Endothelial cell of umbilical vein (primary cell): ENCODE measurements at regions not wholly inside any gene's neighbourhood (a gene's known extent, or its start where the extent isn't known, plus 50 kb on each side); places are given as distances from the start of the nearest gene placed in this dataset.

Experiments
- BruUV-seq: library from RNA; stranded (reverse); fragments of 400-500 nt; replicated peaks from 2 replicates; lab custom pipeline; 2021; lab: Mats Ljungman, UMichigan
- CTCF ChIA-PET: fragments of 300-600, 350-600 bp; sonication (Branson Sonifier 250); formaldehyde crosslinking; loops from one replicate; lab custom pipeline; 2021; ENCODE audit warnings: antibody characterized with exemption, inconsistent platforms; lab: Charles Lee
- POLR2A ChIA-PET: fragments of 300-600, 350-600 bp; sonication (Branson Sonifier 250); formaldehyde crosslinking; loops from one replicate; lab custom pipeline; 2021; ENCODE audit warnings: antibody characterized with exemption, inconsistent platforms; lab: Charles Lee
- DNase-seq: peaks from one replicate; pipeline ENCODE4 v3.0.0-alpha.2; 2011; ENCODE audit warnings: low read depth, low spot score
- FAIRE-seq: peaks from 2 replicates; lab custom pipeline; 2011; peaks lifted over from hg19 to GRCh38; lab: Jason Lieb, UNC
- H2AFZ ChIP-seq: 2 replicates; pipeline ENCODE4 v1.6.0; 2012; ENCODE audit warnings: low read depth, low read length, control low read depth, inconsistent platforms
- H3K27ac ChIP-seq: 2 replicates; pipeline ENCODE4 v1.5.1; 2011; ENCODE audit warnings: low read depth, mild to moderate bottlenecking, control low read depth, low read length, moderate library complexity; ENCODE audit not compliant: insufficient read depth
- H3K27me3 ChIP-seq, 2 experiments: 2 replicates each; pipeline versions ENCODE4 v1.6.0 to v1.6.1; 2011; ENCODE audit warnings: low read length in 2 of 2, mixed read lengths in 1 of 2; ENCODE audit not compliant: control insufficient read depth in 2 of 2, insufficient read depth in 2 of 2
- H3K36me3 ChIP-seq, 2 experiments: 2 replicates in 1 of 2; 3 replicates in 1 of 2; pipeline ENCODE4 v1.5.1; 2011; ENCODE audit warnings: low read length in 2 of 2, mild to moderate bottlenecking in 1 of 2, moderate library complexity in 1 of 2; ENCODE audit not compliant: control insufficient read depth in 2 of 2, insufficient read depth in 2 of 2; ENCODE audit errors: extremely low read depth in 1 of 2
- H3K4me1 ChIP-seq: 3 replicates; pipeline ENCODE4 v1.5.1; 2011; ENCODE audit warnings: mild to moderate bottlenecking, low read length; ENCODE audit not compliant: control insufficient read depth, insufficient read depth; ENCODE audit errors: extremely low read depth
- H3K4me2 ChIP-seq: 2 replicates; pipeline ENCODE4 v1.6.1; 2011; ENCODE audit warnings: low read length, control low read depth, mixed read lengths; ENCODE audit not compliant: insufficient read depth
- H3K4me3 ChIP-seq, 3 experiments: fragments of 200-600 bp in 1 of 3; sonication (generic), shearing (Covaris generic) in 1 of 3; replicated peaks in 1 of 3; 2 replicates each; pipeline ENCODE4 v1.5.1; 2011 to 2016; ENCODE audit warnings: control low read depth in 3 of 3, low read length in 3 of 3, mild to moderate bottlenecking in 2 of 3, inconsistent platforms in 1 of 3, low read depth in 1 of 3, moderate library complexity in 1 of 3; ENCODE audit not compliant: insufficient read depth in 1 of 3
- H3K79me2 ChIP-seq: 2 replicates; pipeline ENCODE4 v1.6.0; 2012; ENCODE audit warnings: low read length, inconsistent platforms; ENCODE audit not compliant: control insufficient read depth, insufficient read depth
- H3K9ac ChIP-seq: replicated peaks from 2 replicates; pipeline ENCODE3; 2011; ENCODE audit warnings: low read length, control low read depth; ENCODE audit not compliant: insufficient read depth; ENCODE audit errors: extremely low read depth
- H3K9me1 ChIP-seq: replicated peaks from 3 replicates; pipeline ENCODE4 v1.6.0; 2011; ENCODE audit warnings: mild to moderate bottlenecking, low read length; ENCODE audit not compliant: control insufficient read depth, insufficient read depth; ENCODE audit errors: extremely low read depth
- H3K9me3 ChIP-seq: replicated peaks from 2 replicates; pipeline ENCODE4 v1.5.1; 2012; ENCODE audit warnings: low read length, inconsistent platforms; ENCODE audit not compliant: control insufficient read depth, insufficient read depth
- H4K20me1 ChIP-seq: replicated peaks from 2 replicates; pipeline ENCODE3; 2011; ENCODE audit warnings: mild to moderate bottlenecking, low read length; ENCODE audit not compliant: control insufficient read depth, insufficient read depth; ENCODE audit errors: extremely low read depth
- EZH2 ChIP-seq: IDR thresholded peaks from 2 replicates; pipeline ENCODE4 v1.6.1; 2012; ENCODE audit warnings: borderline replicate concordance, low read depth, mild to moderate bottlenecking, moderate library complexity, low read length, inconsistent platforms; ENCODE audit not compliant: severe bottlenecking
- FOS ChIP-seq: IDR thresholded peaks from 2 replicates; pipeline ENCODE4 v1.6.1; 2011; ENCODE audit warnings: mild to moderate bottlenecking, low read length, moderate library complexity, borderline replicate concordance; ENCODE audit not compliant: insufficient read depth
- GATA2 ChIP-seq: IDR thresholded peaks from 2 replicates; pipeline ENCODE4 v1.7.0; 2011; ENCODE audit warnings: low read depth, mild to moderate bottlenecking, moderate library complexity, mixed read lengths, low read length; ENCODE audit not compliant: insufficient read length, insufficient read depth
- JUN ChIP-seq: IDR thresholded peaks from 2 replicates; pipeline ENCODE4 v1.6.1; 2011; ENCODE audit warnings: borderline replicate concordance, low read depth; ENCODE audit not compliant: insufficient read length, insufficient read depth
- MYC ChIP-seq: IDR thresholded peaks from one replicate; pipeline ENCODE4 v1.6.1; 2011; ENCODE audit warnings: mild to moderate bottlenecking, low read depth, low read length
- POLR2A ChIP-seq: IDR thresholded peaks from 2 replicates; pipeline ENCODE4 v1.6.1; 2012; ENCODE audit warnings: low read depth, mild to moderate bottlenecking, control low read depth, low read length
- POLR2AphosphoS5 ChIP-seq: IDR thresholded peaks from 2 replicates; pipeline ENCODE4 v1.6.1; 2012; ENCODE audit warnings: low read depth, mild to moderate bottlenecking, control low read depth, low read length, moderate library complexity; ENCODE audit not compliant: insufficient read depth
- dilution Hi-C: fragments of 300-500 bp; cut with MboI; formaldehyde crosslinking; loops from one replicate; pipeline ENCODE4 v1.15.0; 2019; ENCODE audit warnings: low sequenced_read_pairs; ENCODE audit not compliant: extremely low pct_ligation_motif_present
- intact Hi-C: fragments of 100-400 bp; cut with micrococcal nuclease; formaldehyde crosslinking; loops from one replicate; pipeline ENCODE4 v1.10.0; 2022
- TF ChIP-seq, protein P1 (sequence below): IDR thresholded peaks from 2 replicates; pipeline ENCODE4 v1.6.1; 2011; ENCODE audit not compliant: insufficient read depth, insufficient read length
- TF ChIP-seq, protein P2 (sequence below), 2 donors: IDR thresholded peaks; 1 replicate in 1 of 2; 2 replicates in 1 of 2; pipeline ENCODE4 v1.5.1; 2011; ENCODE audit warnings: low read length in 2 of 2, mild to moderate bottlenecking in 2 of 2, moderate library complexity in 2 of 2, control low read depth in 1 of 2, inconsistent platforms in 1 of 2, low read depth in 1 of 2; ENCODE audit not compliant: insufficient read depth in 1 of 2; ENCODE audit errors: extremely low read depth in 1 of 2

GRCh38 chr10:90111671-90112070 is 410.3 kb downstream of the KIF20B start:
- H4K20me1 ChIP-seq, result no peaks in the 10 kb centered on the region
- H3K4me2 ChIP-seq, result no peak overlapping the region
- H3K4me1 ChIP-seq, result no peaks in the 10 kb centered on the region
- dilution Hi-C loops, result no loop called here
- no peaks in the 10 kb centered on the region for H3K27me3 ChIP-seq
- H3K79me2 ChIP-seq, result no peaks in the 10 kb centered on the region
- intact Hi-C loops, result no loop called here
- ChIA-PET CTCF (no interaction called here), POLR2A (no interaction called here)
- FAIRE-seq, result no peak
- no peaks in the 10 kb centered on the region for H3K9me1 ChIP-seq
- H3K9ac ChIP-seq, result no peak overlapping the region
- no peaks in the 10 kb centered on the region for H3K9me3 ChIP-seq
- H2AFZ ChIP-seq, result no peak overlapping the region
- H3K36me3 ChIP-seq, result no peaks in the 10 kb centered on the region
- no peak overlapping the region for H3K27ac ChIP-seq
- no TSS peak for BruUV-seq
- no peak for TF ChIP-seq GATA2
- no peak for TF ChIP-seq JUN
- TF ChIP-seq MYC, result no peak
- TF ChIP-seq, protein P1, sequence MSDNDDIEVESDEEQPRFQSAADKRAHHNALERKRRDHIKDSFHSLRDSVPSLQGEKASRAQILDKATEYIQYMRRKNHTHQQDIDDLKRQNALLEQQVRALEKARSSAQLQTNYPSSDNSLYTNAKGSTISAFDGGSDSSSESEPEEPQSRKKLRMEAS, result no peak
- TF ChIP-seq EZH2, result no peak
- TF ChIP-seq POLR2AphosphoS5, result no peak
- TF ChIP-seq, protein P2, sequence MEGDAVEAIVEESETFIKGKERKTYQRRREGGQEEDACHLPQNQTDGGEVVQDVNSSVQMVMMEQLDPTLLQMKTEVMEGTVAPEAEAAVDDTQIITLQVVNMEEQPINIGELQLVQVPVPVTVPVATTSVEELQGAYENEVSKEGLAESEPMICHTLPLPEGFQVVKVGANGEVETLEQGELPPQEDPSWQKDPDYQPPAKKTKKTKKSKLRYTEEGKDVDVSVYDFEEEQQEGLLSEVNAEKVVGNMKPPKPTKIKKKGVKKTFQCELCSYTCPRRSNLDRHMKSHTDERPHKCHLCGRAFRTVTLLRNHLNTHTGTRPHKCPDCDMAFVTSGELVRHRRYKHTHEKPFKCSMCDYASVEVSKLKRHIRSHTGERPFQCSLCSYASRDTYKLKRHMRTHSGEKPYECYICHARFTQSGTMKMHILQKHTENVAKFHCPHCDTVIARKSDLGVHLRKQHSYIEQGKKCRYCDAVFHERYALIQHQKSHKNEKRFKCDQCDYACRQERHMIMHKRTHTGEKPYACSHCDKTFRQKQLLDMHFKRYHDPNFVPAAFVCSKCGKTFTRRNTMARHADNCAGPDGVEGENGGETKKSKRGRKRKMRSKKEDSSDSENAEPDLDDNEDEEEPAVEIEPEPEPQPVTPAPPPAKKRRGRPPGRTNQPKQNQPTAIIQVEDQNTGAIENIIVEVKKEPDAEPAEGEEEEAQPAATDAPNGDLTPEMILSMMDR (IDR thresholded peaks at IDR 0.05; ENCODE audit: extremely low read depth in 1 of 2, insufficient read depth in 1 of 2, low read depth in 1 of 2, low read length in 2 of 2), result no peak
- TF ChIP-seq POLR2A, result no peak
- no peak for TF ChIP-seq FOS
- no peak for DNase-seq
- no peak overlapping the region for H3K4me3 ChIP-seq
